ENCODE measurements at regions not wholly inside any gene's neighbourhood (a gene's known extent, or its start where the extent isn't known, plus 50 kb on each side); places are given as distances from the start of the nearest gene placed in this dataset.

DNA sequence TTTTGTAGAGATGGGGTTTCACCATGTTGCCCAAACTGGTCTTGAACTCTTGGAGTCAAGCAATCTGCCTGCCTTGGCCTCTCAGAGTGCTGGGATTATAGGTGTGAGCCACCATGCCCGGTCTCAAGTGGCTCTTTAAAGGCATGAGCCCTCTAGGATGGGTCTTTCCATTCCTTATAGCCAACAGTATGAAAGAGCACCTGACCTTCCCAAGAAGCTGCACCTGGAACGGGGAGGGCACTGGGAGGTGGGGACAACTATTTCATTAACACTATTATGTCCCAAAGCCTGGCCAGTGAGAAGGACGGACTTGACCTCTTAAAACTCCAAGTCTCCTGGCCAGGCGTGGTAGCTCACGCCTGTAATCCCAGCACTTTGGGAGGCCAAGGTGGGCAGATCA, 149.7 kb downstream of the ZFP36L2 start:
- TF ChIP-seq CTCF (IDR thresholded peaks at IDR 0.05; ENCODE audit: insufficient read depth, low read length) (no peak), REST (IDR thresholded peaks at IDR 0.05; ENCODE audit: insufficient replicate concordance, low read depth) (no peak), POLR2AphosphoS5 (IDR thresholded peaks at IDR 0.05; ENCODE audit: low read depth) (no peak), SPI1 (IDR thresholded peaks at IDR 0.05; ENCODE audit: borderline replicate concordance, low read depth) (no peak)
